Activated T-cell treated with anti-CD3 and anti-CD28 coated beads for 24 hours (primary cell): ENCODE measurements at regions not wholly inside any gene's neighbourhood (a gene's known extent, or its start where the extent isn't known, plus 50 kb on each side); places are given as distances from the start of the nearest gene placed in this dataset.

Source experiments
- DNase-seq: peaks from one replicate; pipeline ENCODE4 v3.0.0-alpha.2; 2020; ENCODE audit warnings: low read depth

DNA sequence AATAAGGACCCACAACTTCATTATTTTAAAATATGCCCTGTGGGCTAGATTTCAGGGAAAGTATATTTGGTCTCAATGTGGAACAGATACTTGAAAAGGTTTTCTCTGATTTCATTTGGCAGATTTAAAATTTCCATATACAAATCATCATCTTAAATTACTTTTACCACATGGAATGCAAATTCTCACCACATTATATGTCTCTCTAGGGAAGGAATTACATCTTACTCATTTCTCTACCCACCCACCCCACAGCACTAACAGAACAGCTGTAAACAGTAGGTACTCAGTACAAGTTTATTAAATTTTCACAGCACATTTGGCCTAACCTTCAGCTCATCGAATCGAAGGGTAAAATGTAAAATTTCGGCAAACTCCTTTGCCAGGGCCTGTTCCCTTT is 104.0 kb downstream of the CYRIA start:
- DNase-seq, result no peak

DNA sequence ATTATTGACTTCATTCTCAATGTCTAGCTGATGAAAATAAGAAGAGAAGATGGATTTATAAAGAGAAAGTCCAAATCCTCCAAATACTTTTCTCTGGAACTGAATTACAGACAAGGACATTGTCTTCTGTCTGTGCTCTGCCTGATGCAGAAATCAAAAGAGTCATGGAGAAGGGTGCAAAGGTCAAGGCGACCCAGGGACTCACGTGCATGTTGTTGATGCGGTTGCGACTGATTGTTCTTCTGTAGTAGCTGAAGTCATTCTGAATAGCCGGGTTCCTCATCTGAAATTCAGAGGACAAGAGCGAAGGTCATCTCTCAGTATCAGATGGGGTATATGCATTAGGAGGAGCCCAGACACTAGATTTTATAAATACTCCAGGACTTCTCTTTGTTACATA is 104.4 kb downstream of the CYRIA start:
- DNase-seq, result no peak

DNA sequence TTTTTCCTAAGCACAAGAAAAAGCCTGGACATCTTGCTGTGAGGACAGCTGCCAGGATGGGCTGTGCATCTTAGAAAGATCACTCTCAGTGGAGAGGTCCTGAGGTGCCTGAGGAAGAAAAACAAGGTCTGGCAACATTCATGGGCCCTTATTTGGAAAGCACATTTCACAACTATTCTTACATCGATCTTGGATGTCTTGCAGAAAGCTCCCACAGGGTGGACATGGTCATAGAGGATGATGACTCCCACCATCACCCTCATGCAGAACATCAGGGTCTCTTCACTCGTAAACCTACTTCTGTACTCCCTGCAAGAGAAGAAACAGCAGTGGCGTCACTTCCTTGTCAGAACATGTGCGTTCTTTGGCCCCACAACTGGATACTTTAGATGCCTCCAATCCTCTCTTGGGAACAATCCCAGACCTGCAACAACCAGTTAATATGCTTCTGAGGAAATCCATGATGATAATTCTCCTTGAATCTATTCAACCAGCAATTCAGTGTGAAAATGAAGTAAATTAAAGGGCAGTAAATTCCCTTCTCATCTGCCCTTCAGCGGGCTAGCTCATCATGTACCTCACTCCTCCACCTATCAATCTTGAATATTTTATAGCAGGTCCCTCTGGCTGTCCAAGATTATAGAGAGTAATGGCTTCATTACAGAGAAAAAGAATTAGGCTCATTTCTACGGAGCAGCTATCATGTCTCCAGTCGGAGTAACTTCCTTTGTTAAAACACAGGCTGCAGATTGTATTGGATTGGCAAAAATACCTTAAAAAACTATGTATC is 106.2 kb downstream of the CYRIA start:
- no peak for DNase-seq

DNA sequence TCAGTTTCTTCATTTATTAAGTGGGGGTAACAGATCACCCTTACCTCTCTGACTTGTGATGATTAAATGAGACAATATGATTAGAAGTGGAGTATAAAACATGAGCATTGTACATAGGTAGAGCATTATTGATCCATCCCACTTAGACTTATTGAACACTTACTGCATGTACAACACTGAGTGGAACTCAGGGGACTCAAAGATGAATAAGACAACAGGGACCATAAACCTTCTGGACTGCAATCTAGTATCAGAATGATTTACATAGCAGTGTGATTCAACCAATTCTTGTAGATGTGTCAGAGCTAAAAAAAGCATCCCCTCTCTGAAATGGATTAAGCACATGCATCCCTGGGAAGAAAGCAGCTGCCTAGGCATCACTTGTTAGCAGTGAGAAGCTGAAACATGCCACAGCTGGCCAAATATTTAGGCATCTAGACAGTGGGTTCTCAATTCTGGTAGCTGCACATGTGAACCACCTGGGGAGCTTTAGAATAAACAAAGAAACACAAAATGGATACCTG is 111.5 kb downstream of the CYRIA start:
- no peak for DNase-seq

DNA sequence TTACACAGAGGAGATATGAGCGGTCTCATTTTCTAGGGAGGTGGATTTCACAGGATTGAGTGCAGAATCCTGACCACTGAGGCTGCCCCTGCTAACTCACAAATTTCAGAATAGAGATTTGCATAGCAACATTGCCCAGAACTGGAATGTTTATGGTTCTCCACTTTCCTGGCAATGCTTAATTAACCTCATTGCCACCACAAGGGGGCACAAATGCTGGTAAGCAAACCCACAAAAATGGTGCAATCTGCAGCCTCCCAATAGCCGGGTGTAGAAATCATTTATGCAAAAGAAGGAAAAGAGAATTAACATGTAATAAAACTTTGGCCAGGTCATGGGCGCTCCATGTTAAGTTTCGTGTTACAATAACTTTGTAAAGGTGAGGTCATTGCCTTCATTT is 112.4 kb downstream of the CYRIA start:
- no peak for DNase-seq

DNA sequence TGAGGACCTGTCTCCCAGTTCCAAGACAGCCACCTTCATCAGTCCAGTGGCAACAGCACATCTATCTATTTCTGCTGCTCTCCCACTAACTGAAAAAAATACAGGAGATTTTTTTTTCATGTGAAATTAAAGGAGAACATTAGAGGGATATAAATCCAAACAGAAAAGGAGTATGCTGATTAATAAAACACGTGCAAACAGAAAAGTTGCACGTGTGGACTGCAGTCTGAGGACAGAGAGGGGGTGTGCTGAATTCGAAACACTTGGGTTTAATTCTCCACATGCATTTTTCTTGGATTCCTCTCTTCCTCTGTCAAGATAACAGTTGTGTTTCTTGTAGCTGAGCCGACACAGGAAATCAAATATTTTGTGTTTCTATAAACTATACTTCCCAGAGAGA is 113.4 kb downstream of the CYRIA start:
- no peak for DNase-seq

DNA sequence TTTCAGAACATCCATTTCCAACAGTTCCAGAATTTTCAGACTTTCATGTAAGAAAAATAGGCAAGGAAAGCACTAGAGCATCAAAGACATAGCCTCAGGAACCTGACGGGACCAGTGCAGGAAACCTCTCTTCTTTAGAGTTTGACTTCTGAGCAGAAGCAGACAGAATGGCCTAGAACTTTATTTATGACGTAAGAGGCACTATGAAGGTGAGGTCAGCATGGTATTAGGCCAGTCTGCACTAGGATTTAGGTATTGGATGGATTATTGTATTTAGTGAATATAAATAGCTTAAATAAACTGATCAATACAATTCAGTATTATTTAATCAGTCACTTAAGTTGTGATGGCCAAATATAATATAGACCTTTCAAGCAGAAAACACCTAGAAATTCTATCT is 117.6 kb downstream of the CYRIA start:
- DNase-seq, result no peak

DNA sequence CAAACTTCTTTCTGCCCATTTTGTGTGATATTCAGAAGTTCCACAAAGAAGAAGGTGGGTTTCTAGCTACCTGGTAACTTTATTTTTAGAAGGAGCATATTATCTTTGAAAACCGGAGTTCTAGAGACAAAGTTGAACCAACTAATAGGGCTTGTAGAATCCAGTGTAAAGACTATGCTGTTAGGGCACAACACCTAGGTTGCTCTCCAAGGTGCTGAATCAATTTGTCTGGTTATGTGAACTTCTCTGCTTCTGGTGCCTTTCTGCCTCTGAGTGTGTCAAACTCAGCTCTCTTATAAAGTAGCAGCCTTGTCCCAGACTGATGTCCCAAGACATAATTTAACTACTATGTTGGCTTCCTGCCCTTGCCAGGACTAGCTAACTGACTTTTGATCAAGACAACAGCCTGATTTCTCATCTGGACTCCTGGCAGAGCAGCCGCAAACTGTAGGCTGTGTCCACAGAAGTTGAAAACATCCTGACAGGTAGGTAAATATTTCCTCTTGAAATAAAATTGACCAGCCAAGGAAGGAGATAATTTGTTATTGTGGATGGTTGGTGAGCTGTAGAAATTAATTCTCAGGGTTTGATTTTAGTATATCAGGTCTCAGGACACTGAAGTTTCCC is 119.4 kb downstream of the CYRIA start:
- no peak for DNase-seq

DNA sequence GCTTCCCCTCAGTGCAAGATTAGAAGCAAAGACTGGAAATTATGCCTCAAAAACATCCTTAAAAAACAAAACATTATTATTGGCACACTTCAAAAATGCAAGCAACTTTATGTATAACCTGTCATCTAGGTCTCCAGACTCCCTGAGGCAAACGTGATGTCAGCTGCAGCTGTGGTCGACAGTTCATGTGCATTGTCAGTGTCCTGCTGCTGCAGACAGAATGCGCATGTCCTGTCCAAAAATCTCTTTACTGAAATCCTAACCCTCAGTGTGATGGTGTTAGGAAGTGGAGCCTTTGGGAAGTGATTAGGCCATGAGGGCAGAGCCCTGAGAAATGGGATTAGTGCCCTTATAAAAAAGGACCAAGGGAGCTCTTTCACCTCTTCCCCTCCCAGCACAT is 126.9 kb downstream of the CYRIA start:
- no peak for DNase-seq

DNA sequence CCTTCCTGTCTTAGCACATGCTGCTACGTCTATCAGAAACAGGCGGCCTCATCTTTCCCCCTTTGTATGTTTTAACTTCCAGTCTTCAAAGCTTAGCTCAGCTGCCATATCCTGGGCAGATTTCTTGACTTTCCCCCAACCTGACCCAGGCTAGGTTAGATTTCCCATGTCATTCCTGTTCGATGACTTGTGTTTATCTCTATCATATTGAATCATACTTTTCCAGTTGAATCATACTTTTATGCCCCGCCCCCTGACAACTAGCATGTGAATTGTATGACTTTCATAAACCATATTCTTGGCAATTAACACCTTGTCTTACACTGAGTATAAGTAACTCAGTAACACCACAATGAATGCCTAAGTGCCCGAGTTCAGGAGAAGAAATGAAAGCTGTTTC is 128.3 kb downstream of the CYRIA start:
- DNase-seq, result no peak

DNA sequence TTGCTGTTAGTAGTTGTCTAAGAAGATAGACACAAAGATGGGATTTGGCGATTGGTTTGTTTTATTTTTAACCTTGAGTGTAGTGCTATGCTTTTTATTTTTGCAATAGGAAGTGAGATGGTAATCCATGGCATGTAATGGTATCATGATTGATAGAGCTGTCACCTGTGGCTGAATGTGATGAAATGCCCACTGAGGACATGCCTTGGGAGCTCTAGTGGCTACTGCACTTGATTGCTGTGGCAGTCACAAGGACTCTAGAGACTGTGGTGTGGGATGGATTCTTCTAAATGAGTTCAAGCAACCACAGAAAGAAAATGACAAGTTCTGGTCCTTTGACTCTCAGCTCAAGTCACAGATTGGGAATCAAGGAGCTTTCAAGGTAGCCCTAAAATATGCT is 139.4 kb downstream of the CYRIA start:
- no peak for DNase-seq

DNA sequence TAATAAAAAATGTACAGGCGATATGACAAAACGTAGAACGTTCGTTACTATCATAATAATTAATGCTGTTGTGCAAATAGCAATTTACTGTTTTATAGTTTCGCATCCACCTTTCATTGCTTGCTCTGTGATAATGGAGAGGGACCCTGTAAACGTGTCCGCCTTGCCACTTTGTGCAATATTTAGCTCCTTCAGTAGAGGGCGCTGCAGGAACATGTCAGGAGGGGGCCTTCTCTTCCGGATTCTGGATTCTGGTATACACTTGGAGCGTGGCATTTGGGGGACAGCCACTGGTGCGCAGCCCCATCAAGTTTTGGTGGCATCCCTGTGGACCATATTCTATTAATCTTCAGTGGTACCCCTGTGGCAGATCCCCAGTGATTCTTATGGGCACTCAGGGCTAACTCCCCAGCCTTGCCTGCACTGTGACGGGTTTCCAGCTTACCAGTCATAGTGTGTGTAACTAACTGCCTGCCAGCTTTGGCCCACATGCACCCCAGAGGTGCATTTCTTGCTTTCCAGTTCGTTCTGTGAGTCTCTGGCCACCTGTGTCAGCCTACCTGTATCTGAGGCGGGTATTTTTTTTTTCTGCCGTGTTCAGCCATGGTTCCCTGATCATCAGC is 140.3 kb downstream of the CYRIA start:
- no peak for DNase-seq

DNA sequence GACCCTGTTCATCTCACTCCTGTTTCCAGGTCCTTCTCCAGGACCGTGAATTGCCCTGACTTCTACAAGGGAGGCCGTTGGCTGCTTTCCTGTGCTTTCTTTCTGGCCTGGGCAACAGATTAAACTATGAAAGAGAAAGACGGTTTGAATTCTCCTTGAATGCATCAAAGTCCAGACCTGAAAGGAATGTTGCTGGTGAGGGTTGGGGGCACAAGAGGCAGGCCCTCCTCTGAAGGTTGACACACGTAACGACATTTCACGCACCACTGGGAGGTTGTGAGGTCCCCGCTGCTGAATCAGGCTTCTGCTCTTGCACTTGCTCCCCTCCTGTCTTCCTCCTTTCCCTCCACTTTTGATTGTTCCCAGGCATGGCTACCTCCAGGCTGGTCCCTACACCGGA is 141.9 kb downstream of the CYRIA start:
- DNase-seq, result no peak

DNA sequence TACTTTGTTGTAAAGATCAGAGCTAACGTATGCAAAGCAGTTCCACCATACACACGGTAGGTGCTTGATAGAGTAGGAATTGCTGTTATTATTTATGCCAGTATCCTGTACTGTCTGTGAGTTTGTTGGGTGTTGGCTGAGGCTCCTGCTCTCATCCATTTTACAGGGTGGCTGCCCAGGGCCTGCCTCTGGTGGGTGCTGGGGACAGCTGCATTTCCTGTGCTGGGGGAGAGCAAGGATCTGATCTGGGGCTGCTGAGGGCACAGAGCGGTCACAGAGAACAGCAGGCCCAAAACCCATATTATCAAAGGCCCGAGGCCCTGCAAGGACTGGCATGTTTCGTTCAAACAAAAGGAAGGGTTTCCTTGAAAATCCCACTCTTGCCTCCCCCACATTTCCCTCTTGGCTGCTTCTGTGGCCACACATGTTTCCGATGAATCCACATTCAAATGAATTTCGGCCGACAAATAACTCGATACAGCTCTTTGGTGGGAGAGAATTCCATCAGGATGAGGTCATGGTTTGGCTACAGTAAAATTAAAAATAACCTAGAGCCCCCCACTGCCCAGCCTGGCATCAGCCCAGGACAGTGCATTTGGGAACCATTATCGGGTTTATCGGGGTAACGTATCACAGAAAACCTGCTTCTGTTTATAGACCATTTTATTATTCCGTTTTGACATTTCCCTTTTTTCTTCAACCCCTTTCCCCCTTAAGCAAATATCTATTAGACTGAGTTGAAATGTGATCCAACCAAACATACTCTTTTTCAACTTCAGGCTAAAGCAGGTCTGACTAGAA is 143.4 kb downstream of the CYRIA start:
- no peak for DNase-seq

DNA sequence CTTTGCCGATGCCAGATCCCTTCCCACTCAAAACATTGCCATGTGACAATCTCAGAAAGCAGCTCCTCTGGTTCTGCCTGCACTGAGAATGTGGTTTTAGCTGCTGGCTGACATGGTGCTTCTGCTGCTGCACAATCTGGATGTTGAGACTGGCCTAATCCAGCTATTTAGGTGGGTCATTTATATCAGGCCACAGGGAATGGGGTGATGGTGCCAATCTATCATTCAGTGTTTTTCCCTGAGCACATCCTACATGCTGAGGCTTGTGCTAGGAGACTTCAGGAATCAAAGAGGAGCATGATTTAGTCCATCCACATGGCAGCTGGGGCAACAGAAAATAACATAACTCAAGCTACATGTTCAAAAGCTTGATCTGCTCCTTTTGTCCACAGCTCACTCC is 144.7 kb downstream of the CYRIA start:
- DNase-seq, result no peak

DNA sequence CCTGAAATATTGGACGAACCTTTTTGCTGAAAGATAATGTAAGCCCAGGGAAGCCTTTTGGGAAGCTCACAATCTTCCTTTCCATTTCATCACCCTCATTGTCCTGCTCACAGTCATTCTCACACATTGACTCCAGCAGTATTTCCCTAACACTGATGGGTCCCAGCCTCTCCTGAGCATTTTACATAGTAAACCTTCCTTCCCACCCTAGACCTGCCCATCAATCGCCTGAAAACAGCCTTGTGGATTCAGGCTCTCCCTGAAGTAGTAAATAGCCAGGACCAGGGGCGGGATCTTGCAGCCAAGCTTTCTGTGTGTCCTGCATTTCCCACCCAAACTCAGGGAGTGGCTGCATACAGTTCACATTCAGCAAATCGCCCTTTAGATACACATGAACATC is 149.9 kb downstream of the CYRIA start:
- no peak for DNase-seq

DNA sequence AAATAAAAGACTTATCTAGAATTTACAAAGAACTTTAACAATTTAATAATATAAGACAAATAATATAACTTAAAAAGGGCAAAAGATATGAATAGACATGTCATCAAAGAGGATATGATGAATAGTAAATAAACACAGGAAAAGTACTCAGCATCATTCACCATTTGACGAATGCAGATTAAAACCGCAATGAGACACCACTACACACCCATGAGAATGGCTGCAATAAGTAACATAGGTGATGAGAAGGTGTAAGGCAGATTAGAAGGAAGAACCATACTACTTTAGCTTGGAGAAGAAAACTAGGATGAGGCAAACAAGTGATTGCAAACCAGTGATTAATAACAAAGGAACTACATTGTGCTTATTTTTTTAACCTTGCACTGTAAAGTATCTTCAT is 152.0 kb downstream of the CYRIA start:
- DNase-seq, result no peak

DNA sequence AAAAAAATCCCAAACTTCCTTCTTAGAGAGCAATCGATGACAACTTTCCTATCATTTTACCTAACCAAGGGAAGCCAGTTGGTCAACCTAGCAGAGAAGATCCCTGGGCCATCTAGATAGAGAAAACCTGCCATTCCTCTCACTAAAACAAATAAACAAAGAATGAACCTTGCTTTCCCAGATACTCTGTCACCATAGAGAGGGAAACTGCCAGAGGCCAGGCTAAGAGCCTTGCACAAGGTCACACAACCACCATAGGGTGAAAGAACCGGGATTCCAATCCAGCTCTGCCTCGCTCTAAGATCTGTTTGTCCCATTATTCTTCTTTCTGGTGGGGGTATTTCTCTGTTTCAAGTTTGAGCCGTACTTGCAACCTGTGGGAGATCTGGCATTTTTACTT is 154.6 kb downstream of the CYRIA start:
- DNase-seq, result no peak

DNA sequence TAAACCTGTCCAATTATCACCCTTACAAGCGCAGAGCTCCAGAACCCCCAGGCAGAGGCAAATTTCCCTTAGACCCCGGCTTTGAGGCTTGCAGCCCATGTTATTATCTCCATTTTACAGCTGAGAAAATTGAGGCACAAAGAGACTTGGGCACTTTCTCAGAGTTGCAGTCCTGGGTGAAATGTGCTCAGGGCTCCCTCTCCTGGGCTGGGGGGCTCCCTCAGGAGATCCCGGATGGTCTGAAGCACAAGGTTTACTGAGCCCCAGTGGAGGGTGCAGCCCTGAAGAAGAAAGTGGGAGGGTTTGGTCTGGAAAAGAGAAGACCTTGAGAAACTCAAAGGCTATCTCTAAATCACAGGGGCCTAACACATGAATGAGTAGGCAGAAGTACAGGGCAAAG is 156.6 kb downstream of the CYRIA start:
- DNase-seq, result no peak

DNA sequence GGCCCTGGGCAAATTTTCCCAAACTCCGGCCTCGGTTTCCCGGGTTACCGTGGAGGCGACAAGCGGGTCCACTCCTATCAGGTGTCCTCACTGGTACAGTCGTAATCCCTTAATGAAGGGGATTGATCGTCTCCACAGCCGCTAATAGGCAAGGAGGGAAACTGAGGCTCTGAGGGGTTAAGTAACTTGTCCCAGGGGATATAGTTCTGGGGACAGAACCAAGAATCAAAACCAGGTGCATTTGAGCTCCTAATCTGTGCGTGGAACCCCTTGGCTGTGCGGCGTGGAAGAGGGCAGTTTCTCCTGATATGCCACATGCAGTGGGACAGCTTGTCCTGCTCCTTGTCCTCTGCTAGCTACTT is 157.2 kb downstream of the CYRIA start:
- DNase-seq, result no peak

DNA sequence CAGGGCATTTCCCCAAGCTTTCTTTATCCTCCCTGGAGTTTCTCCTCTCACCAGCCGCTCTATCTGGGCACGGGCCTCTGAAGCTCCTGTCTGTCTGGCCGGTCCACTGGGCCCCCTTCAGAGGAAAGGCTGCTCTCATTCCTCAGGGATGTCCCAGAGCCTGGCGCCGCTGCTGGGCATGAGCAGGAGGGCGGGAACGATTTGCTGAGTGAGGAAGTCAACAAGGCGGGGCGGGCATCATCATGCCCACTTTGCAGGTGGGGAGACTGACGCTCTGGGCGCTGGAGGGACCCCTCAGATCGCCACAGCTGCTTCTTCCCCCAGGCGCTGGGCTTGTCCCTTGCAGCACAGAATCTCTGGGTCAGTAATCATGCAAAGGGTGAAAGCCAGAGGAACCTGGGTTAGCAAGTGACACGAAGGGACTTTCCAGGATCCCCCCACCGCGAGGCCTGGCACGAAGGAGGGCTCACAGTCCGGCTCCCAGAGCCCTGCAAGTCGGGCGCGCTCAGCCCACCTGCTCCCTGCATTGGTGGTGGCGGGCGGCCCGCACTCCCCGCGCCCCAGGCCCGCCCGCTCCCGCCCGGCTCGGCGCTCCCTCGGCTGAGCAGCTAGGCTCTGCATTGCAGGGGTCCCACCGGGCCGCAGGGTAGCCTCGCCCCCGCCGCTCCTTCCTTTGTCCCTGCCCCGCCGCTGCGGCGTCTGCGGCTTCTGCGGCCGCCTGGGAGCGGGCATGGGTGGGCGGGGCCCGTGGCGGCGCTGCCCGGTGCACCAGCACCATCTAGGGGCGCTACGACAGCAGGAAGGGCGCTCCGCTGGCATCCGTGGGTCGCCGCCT is 157.8 kb downstream of the CYRIA start:
- no peak for DNase-seq

DNA sequence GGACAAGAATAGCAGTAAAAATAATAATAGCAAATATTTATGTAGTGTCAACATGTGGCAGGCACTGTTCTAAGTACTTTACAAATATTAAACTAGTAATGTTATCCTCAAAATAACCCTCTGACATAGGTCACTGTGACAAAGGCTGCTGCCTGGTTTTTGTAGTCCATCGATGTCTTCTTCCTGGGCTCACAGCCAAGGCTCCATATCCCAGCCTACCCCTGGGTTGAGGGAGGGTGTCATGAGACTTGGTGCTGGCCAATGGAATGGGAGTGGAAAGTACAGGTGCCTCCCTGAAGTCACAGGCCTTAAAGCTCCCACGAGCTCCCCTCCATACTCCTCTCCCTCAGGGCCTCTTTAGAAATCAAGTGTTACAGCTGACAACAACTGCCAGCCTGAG is 159.3 kb downstream of the CYRIA start:
- DNase-seq, result no peak
